ENCODE measurements at regions not wholly inside any gene's neighbourhood (a gene's known extent, or its start where the extent isn't known, plus 50 kb on each side); places are given as distances from the start of the nearest gene placed in this dataset.

DNA sequence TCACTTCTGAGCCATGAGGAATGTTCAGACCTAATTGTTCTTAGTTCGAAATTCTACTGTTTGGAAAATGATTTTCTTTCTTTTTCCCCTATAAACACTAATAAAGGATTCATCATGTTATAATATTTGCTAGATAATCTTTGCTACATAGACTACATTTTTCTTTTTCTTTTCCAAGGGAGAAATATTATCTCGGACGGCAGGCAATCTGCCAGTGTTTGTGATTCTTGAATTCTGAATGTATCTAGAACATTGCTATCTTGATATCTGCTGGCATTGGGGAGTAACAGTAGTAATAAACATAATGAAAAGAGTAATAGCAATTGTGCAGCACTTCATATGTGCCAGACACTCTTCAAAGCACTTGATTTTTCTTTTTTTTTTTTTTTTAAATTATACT, 107.7 kb upstream of the ZNF32 start (continued):
- no peak for TF ChIP-seq SIN3A (IDR thresholded peaks at IDR 0.05; ENCODE audit: low read depth)
- TF ChIP-seq EGR1 (IDR thresholded peaks at IDR 0.05; ENCODE audit: low read depth) = no peak
- TF ChIP-seq JUND (IDR thresholded peaks at IDR 0.05) = no peak
- no peak for TF ChIP-seq ZFX (IDR thresholded peaks at IDR 0.05)
- no peak for TF ChIP-seq SP1 (IDR thresholded peaks at IDR 0.05; ENCODE audit: low read depth)
- TF ChIP-seq POLR2A (IDR thresholded peaks at IDR 0.05; ENCODE audit: borderline replicate concordance, extremely low read depth, insufficient read depth, insufficient read length) = no peak
- TF ChIP-seq, protein P1, sequence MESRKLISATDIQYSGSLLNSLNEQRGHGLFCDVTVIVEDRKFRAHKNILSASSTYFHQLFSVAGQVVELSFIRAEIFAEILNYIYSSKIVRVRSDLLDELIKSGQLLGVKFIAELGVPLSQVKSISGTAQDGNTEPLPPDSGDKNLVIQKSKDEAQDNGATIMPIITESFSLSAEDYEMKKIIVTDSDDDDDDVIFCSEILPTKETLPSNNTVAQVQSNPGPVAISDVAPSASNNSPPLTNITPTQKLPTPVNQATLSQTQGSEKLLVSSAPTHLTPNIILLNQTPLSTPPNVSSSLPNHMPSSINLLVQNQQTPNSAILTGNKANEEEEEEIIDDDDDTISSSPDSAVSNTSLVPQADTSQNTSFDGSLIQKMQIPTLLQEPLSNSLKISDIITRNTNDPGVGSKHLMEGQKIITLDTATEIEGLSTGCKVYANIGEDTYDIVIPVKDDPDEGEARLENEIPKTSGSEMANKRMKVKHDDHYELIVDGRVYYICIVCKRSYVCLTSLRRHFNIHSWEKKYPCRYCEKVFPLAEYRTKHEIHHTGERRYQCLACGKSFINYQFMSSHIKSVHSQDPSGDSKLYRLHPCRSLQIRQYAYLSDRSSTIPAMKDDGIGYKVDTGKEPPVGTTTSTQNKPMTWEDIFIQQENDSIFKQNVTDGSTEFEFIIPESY (IDR thresholded peaks at IDR 0.05; ENCODE audit: extremely low read depth, insufficient replicate concordance, low read length) = no peak
- no peak for TF ChIP-seq POLR2AphosphoS5 (IDR thresholded peaks at IDR 0.05; ENCODE audit: low read depth, low read length)

- H3K27me3 ChIP-seq (ENCODE audit: insufficient read depth, low read length) = peaks cover 16% of the 10 kb centered on the region
- ChIA-PET RAD21 (ENCODE audit: low non-redundant PET in 1 of 2, low total read pairs in 2 of 2, uncharacterized antibody in 2 of 2, unreplicated experiment in 2 of 2) (no interaction called here), CTCF (no interaction called here), POLR2A (no interaction called here)
- no peaks in the 10 kb centered on the region for H3K36me3 ChIP-seq (ENCODE audit: control insufficient read depth in 1 of 2, insufficient read depth in 2 of 2, low read length in 2 of 2)
- H4K20me1 ChIP-seq (ENCODE audit: insufficient read depth) = no peaks in the 10 kb centered on the region
- no peak overlapping the region for H2AFZ ChIP-seq (ENCODE audit: low read depth, low read length, poor library complexity, severe bottlenecking)
- no peaks in the 10 kb centered on the region for H3K4me1 ChIP-seq (ENCODE audit: control insufficient read depth in 1 of 2, insufficient read depth in 2 of 2, low read length in 2 of 2)
- ATAC-seq = no peak
- TF ChIP-seq ELF1 (IDR thresholded peaks at IDR 0.05; ENCODE audit: borderline replicate concordance, low read depth) (no peak), JUND (IDR thresholded peaks at IDR 0.05) (no peak), TCF7L2 (IDR thresholded peaks at IDR 0.05; ENCODE audit: borderline replicate concordance, extremely low read depth, insufficient read depth, insufficient read length) (no peak), REST (IDR thresholded peaks at IDR 0.05; ENCODE audit: low read depth) (no peak)
- TF ChIP-seq, protein P1 (IDR thresholded peaks at IDR 0.05; ENCODE audit: extremely low read depth, insufficient replicate concordance, low read length) = no peak
- no peaks in the 10 kb centered on the region for H3K9me2 ChIP-seq (ENCODE audit: insufficient read depth)
- DNase-seq (ENCODE audit: low read depth, low spot score) = no peak
- no peaks in the 10 kb centered on the region for H3K79me2 ChIP-seq (ENCODE audit: insufficient read depth, low read length)
- H3K4me2 ChIP-seq (ENCODE audit: low read length) = no peak overlapping the region
- H3K9me3 ChIP-seq (ENCODE audit: control insufficient read depth in 1 of 2, insufficient read depth in 1 of 2, low read depth in 1 of 2, low read length in 2 of 2) = no peaks in the 10 kb centered on the region
- no peak overlapping the region for H3K27ac ChIP-seq (ENCODE audit: low read depth, low read length)
- BruUV-seq (replicated peaks) = no TSS peak
- intact Hi-C loops (cut with micrococcal nuclease) = no loop called here
- no peak overlapping the region for H3K9ac ChIP-seq (ENCODE audit: low read length)
- H3K4me3 ChIP-seq (replicated peaks in 1 of 2; ENCODE audit: low read depth in 1 of 2, low read length in 2 of 2) = no peak overlapping the region
Observed at GRCh38 chr10:43754569-43755260, 106.0 kb upstream of the ZNF32 start.

Data from HCT116 (cell line).